ENCODE measurements at regions not wholly inside any gene's neighbourhood (a gene's known extent, or its start where the extent isn't known, plus 50 kb on each side); places are given as distances from the start of the nearest gene placed in this dataset.

DNA sequence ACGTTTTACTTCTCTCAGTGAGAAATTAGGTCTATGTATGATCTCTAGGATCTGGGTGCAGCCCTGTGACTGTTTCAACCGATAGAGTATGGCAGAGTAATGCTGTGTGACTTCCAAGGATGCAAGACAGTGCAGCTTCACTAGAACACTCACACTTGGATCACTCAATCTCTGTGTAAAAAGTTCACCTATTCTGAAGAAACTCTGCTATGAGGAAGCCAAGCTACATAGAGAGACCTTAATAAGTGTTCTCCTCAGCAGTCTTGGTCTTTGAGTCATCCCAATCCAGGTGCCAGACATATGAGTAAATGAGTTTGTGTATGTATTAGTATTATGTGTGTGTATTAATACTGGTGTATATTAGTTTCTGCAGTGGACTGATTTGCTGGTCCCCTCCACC is 335.0 kb downstream of the NR4A2 start:
- Mint-ChIP-seq H3K27me3 (ENCODE audit: low read depth in 2 of 2) (no peaks in the 10 kb centered on the region), H3K4me1 (no peaks in the 10 kb centered on the region), H3K36me3 (no peaks in the 10 kb centered on the region), H3K9me3 (peaks cover 9 to 12% of the 10 kb centered on the region in 2 donors), H3K4me3 (no peak overlapping the region), H3K27ac (no peak overlapping the region)
- TF ChIP-seq, protein P1, sequence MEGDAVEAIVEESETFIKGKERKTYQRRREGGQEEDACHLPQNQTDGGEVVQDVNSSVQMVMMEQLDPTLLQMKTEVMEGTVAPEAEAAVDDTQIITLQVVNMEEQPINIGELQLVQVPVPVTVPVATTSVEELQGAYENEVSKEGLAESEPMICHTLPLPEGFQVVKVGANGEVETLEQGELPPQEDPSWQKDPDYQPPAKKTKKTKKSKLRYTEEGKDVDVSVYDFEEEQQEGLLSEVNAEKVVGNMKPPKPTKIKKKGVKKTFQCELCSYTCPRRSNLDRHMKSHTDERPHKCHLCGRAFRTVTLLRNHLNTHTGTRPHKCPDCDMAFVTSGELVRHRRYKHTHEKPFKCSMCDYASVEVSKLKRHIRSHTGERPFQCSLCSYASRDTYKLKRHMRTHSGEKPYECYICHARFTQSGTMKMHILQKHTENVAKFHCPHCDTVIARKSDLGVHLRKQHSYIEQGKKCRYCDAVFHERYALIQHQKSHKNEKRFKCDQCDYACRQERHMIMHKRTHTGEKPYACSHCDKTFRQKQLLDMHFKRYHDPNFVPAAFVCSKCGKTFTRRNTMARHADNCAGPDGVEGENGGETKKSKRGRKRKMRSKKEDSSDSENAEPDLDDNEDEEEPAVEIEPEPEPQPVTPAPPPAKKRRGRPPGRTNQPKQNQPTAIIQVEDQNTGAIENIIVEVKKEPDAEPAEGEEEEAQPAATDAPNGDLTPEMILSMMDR (IDR thresholded peaks at IDR 0.05): no peak
- no peaks in the 10 kb centered on the region for H3K36me3 ChIP-seq (ENCODE audit: control insufficient read depth, insufficient read depth, low read length)
- H3K27ac ChIP-seq (ENCODE audit: low read length): no peak overlapping the region
- H3K9me3 ChIP-seq (ENCODE audit: control insufficient read depth, insufficient read depth, low read length): no peaks in the 10 kb centered on the region
- intact Hi-C loops (cut with micrococcal nuclease): no loop called here
- no peak for ATAC-seq
- DNase-seq: no peak
- no peaks in the 10 kb centered on the region for H3K27me3 ChIP-seq (ENCODE audit: control insufficient read depth, insufficient read depth, low read length)
- H3K4me3 ChIP-seq (ENCODE audit: low read length): no peak overlapping the region
- no peaks in the 10 kb centered on the region for H3K4me1 ChIP-seq (ENCODE audit: control insufficient read depth, insufficient read depth, low read length)
- 94% methylated on average over 2 of the region's 2 CpGs for WGBS (ENCODE audit: insufficient coverage)

DNA sequence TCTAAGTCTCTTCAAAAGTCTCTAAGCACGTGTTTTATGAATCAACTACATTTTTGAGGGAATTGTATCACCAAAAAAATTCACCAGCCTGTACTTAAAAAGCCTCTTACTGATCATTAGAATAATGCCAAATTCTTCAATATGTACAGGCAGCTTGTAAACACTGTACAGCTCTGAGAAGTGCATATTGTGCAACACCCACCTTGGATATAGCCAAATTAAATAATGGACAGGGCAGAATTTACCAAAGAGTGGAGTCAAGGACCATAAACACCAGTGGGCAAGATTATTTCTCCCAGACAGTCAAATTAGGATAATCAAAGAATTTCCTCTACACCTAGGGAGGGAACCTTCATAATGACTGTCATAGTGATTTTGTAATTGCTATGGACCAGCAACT is 338.2 kb downstream of the NR4A2 start:
- intact Hi-C loops (cut with micrococcal nuclease): no loop called here
- H3K9me3 ChIP-seq (ENCODE audit: control insufficient read depth, insufficient read depth, low read length): no peaks in the 10 kb centered on the region
- ATAC-seq (no peak), DNase-seq (no peak)
- no peak overlapping the region for H3K4me3 Mint-ChIP-seq
- H3K4me3 ChIP-seq (ENCODE audit: low read length): no peak overlapping the region
- no peaks in the 10 kb centered on the region for H3K4me1 ChIP-seq (ENCODE audit: control insufficient read depth, insufficient read depth, low read length)
- 71% methylated on average over 1 of the region's 1 CpG for WGBS (ENCODE audit: insufficient coverage)
- H3K27ac ChIP-seq (ENCODE audit: low read length): no peak overlapping the region
- H3K27me3 Mint-ChIP-seq (ENCODE audit: low read depth in 2 of 2): no peaks in the 10 kb centered on the region
- no peaks in the 10 kb centered on the region for H3K27me3 ChIP-seq (ENCODE audit: control insufficient read depth, insufficient read depth, low read length)
- H3K4me1 Mint-ChIP-seq: no peaks in the 10 kb centered on the region
- TF ChIP-seq, protein P1 (IDR thresholded peaks at IDR 0.05): no peak
- peaks cover 7 to 12% of the 10 kb centered on the region in 2 donors for H3K9me3 Mint-ChIP-seq
- H3K27ac Mint-ChIP-seq: no peak overlapping the region
- H3K36me3 ChIP-seq (ENCODE audit: control insufficient read depth, insufficient read depth, low read length): no peaks in the 10 kb centered on the region
- no peaks in the 10 kb centered on the region for H3K36me3 Mint-ChIP-seq

DNA sequence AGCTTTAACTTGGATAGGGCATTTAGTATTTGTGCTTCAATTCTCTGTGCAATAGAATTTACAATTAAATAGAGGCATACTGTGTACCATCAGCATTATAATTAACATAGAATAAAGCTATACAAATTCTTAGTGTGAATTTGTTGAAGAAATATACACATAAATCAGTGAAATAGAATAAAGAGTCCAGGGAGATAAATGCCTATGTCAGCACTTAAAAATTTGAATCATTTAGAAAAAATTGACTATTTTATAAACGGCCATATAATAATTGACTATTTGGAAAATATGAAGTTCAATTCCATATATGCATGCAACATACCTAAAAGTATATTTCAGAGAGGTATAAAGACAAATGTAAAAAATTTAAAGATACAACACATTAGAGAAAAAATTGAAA is 348.7 kb downstream of the NR4A2 start:
- H3K36me3 ChIP-seq (ENCODE audit: control insufficient read depth, insufficient read depth, low read length): no peaks in the 10 kb centered on the region
- no peaks in the 10 kb centered on the region for H3K9me3 ChIP-seq (ENCODE audit: control insufficient read depth, insufficient read depth, low read length)
- DNase-seq: no peak
- Mint-ChIP-seq H3K27me3 (ENCODE audit: low read depth in 2 of 2) (no peaks in the 10 kb centered on the region), H3K4me1 (no peaks in the 10 kb centered on the region), H3K36me3 (no peaks in the 10 kb centered on the region), H3K4me3 (no peak overlapping the region), H3K9me3 (peaks cover 2 to 3% of the 10 kb centered on the region in 2 donors), H3K27ac (no peak overlapping the region)
- intact Hi-C loops (cut with micrococcal nuclease): no loop called here
- H3K4me3 ChIP-seq (ENCODE audit: low read length): no peak overlapping the region
- no CpG with 5 or more reads among the region's 1 CpG for WGBS (ENCODE audit: insufficient coverage)
- H3K27me3 ChIP-seq (ENCODE audit: control insufficient read depth, insufficient read depth, low read length): no peaks in the 10 kb centered on the region
- ATAC-seq: no peak
- H3K27ac ChIP-seq (ENCODE audit: low read length): no peak overlapping the region
- H3K4me1 ChIP-seq (ENCODE audit: control insufficient read depth, insufficient read depth, low read length): no peaks in the 10 kb centered on the region
- TF ChIP-seq, protein P1 (IDR thresholded peaks at IDR 0.05): no peak

DNA sequence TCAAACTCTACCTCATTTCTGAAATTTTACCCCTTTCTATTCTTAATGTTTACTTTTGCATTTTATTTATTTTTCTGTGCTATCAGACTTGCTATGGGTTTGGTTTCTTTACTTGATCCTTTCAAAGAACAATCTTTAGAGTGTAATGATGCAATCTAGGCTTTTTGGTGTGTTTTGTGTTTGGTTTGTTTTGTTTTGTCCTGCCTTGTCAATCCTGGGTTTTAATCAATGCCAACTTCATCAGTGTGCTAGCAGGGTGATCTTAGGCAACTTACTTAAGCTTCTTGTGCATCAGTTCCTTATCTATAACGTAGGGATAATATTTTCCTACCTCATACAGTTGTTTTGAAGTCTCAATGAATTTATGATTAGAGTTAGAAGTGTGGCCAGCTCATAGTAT is 350.4 kb downstream of the NR4A2 start:
- no peaks in the 10 kb centered on the region for H3K9me3 ChIP-seq (ENCODE audit: control insufficient read depth, insufficient read depth, low read length)
- Mint-ChIP-seq H3K4me1 (no peaks in the 10 kb centered on the region), H3K27me3 (ENCODE audit: low read depth in 2 of 2) (no peaks in the 10 kb centered on the region), H3K36me3 (no peaks in the 10 kb centered on the region), H3K9me3 (peaks cover 5 to 7% of the 10 kb centered on the region in 2 donors), H3K4me3 (no peak overlapping the region), H3K27ac (no peak overlapping the region)
- intact Hi-C loops (cut with micrococcal nuclease): no loop called here
- H3K27ac ChIP-seq (ENCODE audit: low read length): no peak overlapping the region
- WGBS (ENCODE audit: insufficient coverage): no CpG with 5 or more reads among the region's 1 CpG
- H3K4me3 ChIP-seq (ENCODE audit: low read length): no peak overlapping the region
- no peaks in the 10 kb centered on the region for H3K36me3 ChIP-seq (ENCODE audit: control insufficient read depth, insufficient read depth, low read length)
- TF ChIP-seq, protein P1 (IDR thresholded peaks at IDR 0.05): no peak
- no peaks in the 10 kb centered on the region for H3K27me3 ChIP-seq (ENCODE audit: control insufficient read depth, insufficient read depth, low read length)
- DNase-seq: no peak
- ATAC-seq: no peak
- no peaks in the 10 kb centered on the region for H3K4me1 ChIP-seq (ENCODE audit: control insufficient read depth, insufficient read depth, low read length)

Data from natural killer cell (primary cell).